Ascending aorta (tissue), 2 donors: ENCODE measurements at regions not wholly inside any gene's neighbourhood (a gene's known extent, or its start where the extent isn't known, plus 50 kb on each side); places are given as distances from the start of the nearest gene placed in this dataset.

Experiments used
- DNase-seq, 2 donors: peaks; one replicate each; pipeline ENCODE4 v3.0.0-alpha.2; 2019; ENCODE audit warnings: low spot score in 2 of 2
- H3K27ac ChIP-seq, 2 donors: fragments of 200-600 bp; sonication (generic); one replicate each; pipeline ENCODE4 v1.5.1; 2016 to 2017; ENCODE audit warnings: mild to moderate bottlenecking in 1 of 2
- H3K27me3 ChIP-seq: fragments of 200-600 bp; sonication (generic); one replicate; pipeline ENCODE4 v1.5.1; 2017
- H3K36me3 ChIP-seq, 2 donors: fragments of 200-600 bp; sonication (generic); one replicate each; pipeline ENCODE4 v1.5.1; 2016
- H3K4me1 ChIP-seq, 2 donors: fragments of 200-600 bp; sonication (generic); one replicate each; pipeline ENCODE4 v1.5.1; 2016 to 2017; ENCODE audit warnings: mild to moderate bottlenecking in 1 of 2
- H3K4me3 ChIP-seq, 2 donors: fragments of 200-600 bp; sonication (generic); one replicate each; pipeline ENCODE4 v1.5.1; 2016 to 2017; ENCODE audit warnings: mild to moderate bottlenecking in 1 of 2
- H3K9me3 ChIP-seq, 2 donors: fragments of 200-600 bp; sonication (generic); one replicate each; pipeline ENCODE4 v1.5.1; 2016
- intact Hi-C: fragments of 100-400 bp; cut with DNase I; formaldehyde crosslinking; loops from one replicate; pipeline ENCODE4 v1.15.1; 2023
- TF ChIP-seq, protein P1 (sequence below), 3 experiments: fragments of 200-600 bp in 2 of 3; fragments of 450-650 bp in 1 of 3; sonication (generic) in 2 of 3; IDR thresholded peaks; one replicate each; pipeline ENCODE4 v1.5.1; 2016 to 2019; ENCODE audit warnings: antibody characterized with exemption in 3 of 3, mild to moderate bottlenecking in 1 of 3, moderate library complexity in 1 of 3

DNA sequence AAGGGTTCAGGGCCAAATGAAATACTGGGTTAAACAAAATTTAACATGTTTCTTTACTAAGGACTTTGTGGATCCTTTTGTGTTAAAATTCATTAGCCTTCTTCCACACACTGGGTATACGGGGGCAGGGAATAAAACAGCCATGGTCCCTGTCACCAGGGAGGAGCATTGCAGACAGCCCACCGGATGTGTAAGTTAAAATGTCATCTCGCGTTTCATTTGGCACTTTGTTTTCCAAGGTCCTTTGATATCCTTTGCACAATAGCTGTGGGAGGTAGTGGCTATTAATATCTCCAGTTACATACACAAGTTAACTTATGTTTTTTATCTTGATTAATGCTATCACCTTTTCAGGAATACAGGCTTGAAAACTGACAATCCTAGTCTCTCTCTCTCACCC is 172.7 kb downstream of the BARHL2 start:
- Histone ChIP-seq H3K4me1 (no peaks in the 10 kb centered on the region), H3K4me3 (no peak overlapping the region), H3K27ac (no peak overlapping the region), H3K9me3 (no peaks in the 10 kb centered on the region), H3K27me3 (no peaks in the 10 kb centered on the region), H3K36me3 (no peaks in the 10 kb centered on the region)
- DNase-seq = no peak
- intact Hi-C loops = no loop called here
- TF ChIP-seq, protein P1, sequence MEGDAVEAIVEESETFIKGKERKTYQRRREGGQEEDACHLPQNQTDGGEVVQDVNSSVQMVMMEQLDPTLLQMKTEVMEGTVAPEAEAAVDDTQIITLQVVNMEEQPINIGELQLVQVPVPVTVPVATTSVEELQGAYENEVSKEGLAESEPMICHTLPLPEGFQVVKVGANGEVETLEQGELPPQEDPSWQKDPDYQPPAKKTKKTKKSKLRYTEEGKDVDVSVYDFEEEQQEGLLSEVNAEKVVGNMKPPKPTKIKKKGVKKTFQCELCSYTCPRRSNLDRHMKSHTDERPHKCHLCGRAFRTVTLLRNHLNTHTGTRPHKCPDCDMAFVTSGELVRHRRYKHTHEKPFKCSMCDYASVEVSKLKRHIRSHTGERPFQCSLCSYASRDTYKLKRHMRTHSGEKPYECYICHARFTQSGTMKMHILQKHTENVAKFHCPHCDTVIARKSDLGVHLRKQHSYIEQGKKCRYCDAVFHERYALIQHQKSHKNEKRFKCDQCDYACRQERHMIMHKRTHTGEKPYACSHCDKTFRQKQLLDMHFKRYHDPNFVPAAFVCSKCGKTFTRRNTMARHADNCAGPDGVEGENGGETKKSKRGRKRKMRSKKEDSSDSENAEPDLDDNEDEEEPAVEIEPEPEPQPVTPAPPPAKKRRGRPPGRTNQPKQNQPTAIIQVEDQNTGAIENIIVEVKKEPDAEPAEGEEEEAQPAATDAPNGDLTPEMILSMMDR (IDR thresholded peaks at IDR 0.05) = no peak

DNA sequence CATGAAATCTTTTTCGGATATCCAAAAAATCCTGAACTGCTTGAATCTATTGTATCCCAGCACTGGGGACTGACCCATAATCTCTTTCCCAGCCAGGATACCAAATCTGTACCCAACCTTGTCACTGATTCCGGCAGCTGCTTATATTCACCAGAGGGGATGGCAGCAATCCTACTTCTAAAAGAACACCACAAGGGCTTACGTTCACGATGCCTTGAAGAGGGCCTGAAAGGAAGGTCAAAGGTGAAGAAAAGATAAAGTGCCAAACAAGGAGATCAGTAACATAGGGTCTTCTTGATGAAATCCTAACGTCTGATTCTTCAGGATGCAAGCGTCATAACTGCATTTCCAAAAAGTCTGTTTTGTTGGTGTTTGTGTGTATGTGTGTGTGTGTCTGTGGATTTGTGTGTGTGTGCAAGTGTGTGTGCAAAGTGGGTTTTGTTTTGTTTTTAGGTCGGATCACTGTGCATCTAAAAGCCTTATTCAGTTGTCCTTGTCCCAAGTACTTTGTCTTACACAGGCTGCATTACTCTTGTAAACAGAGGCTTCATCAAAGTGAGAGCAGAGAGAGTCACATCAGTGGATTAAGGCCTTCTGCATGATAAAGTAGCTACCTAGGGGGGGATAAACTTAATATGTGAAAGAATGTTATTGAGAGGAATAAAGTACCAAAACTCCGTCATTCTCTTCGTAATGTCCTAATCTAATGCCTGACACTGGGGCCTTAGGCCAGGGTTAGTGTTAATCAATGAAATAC is 179.3 kb downstream of the BARHL2 start:
- H3K27ac ChIP-seq = no peak overlapping the region
- DNase-seq = no peak
- TF ChIP-seq, protein P1 (IDR thresholded peaks at IDR 0.05) = no peak
- no peak overlapping the region for H3K4me3 ChIP-seq
- no peaks in the 10 kb centered on the region for H3K9me3 ChIP-seq
- no peaks in the 10 kb centered on the region for H3K4me1 ChIP-seq
- no peaks in the 10 kb centered on the region for H3K36me3 ChIP-seq
- no peaks in the 10 kb centered on the region for H3K27me3 ChIP-seq
- intact Hi-C loops = no loop called here

DNA sequence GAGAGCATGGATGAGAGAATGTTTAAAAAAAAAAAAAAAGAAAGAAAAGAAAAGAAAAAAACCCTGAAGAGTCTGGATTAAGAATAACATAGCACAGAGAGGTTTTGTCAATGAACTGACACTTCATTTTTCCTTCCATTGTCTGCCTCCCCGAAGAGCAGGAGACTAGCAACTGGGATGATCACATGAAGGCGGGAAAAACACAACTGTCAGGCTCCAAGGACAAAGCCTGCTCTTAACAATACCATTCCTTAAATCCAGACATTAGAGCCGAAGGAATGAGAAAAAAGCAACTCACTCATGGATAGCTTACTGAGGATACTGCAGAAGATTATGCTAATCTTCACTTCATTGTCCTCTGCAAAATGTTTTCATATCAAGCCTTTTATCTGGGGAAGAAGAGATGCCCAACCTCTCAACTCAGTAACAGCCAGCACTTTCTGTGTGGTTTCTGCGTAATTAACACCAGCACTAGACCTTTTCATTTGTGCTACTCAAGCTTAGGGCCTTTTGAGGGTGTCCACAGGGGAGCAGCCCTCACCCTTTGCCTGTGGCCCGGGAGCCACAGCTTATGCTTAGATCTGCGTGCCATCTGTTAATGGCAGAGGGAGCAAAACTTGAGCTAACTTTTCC is 182.3 kb downstream of the BARHL2 start:
- intact Hi-C loops = no loop called here
- no peak for DNase-seq
- no peaks in the 10 kb centered on the region for H3K9me3 ChIP-seq
- TF ChIP-seq, protein P1 (IDR thresholded peaks at IDR 0.05) = no peak
- no peaks in the 10 kb centered on the region for H3K4me1 ChIP-seq
- no peak overlapping the region for H3K27ac ChIP-seq
- no peaks in the 10 kb centered on the region for H3K36me3 ChIP-seq
- no peak overlapping the region for H3K4me3 ChIP-seq
- H3K27me3 ChIP-seq = no peaks in the 10 kb centered on the region

DNA sequence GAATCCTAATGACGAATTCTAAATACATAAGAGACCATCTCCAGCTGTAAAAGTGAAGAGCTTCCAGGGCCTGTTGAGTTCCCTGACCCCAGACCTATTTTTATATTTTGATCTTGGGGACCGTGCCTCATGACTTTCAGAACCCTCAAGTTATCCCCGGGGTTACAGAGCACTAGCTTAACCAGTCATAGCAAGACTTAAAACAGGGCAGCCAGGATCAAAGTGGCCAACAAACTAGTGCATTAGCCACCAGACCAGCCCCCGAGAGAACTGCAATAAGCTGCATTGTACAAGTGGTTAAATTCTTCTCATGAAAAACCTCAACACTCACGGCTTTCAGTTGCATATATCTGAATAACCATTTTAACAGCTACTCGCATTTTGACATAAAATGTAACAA is 183.0 kb downstream of the BARHL2 start:
- no peak for DNase-seq
- Histone ChIP-seq H3K4me1 (no peaks in the 10 kb centered on the region), H3K27ac (no peak overlapping the region), H3K27me3 (no peaks in the 10 kb centered on the region), H3K4me3 (no peak overlapping the region), H3K9me3 (no peaks in the 10 kb centered on the region), H3K36me3 (no peaks in the 10 kb centered on the region)
- intact Hi-C loops = no loop called here
- TF ChIP-seq, protein P1 (IDR thresholded peaks at IDR 0.05) = no peak

DNA sequence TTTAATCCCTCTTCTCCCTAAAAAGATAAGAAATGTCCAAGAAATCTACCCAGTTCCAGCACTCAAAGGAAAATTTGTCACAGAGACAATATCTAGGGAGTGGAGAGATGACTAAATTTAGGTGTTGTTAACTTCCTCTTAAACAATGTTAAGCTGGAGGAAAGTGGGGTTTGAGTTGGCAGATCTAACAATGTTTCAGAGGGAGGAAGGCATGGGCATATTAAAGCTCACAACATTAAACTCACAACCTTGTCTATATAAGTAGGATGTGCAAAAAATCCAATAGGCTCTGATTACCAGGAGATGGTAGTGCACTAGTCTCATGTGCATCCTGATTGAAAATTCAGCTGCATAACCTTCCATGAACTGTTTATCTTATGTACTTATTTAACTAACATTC is 190.1 kb downstream of the BARHL2 start:
- TF ChIP-seq, protein P1 (IDR thresholded peaks at IDR 0.05) = no peak
- DNase-seq = no peak
- Histone ChIP-seq H3K4me1 (no peaks in the 10 kb centered on the region), H3K4me3 (no peak overlapping the region), H3K9me3 (no peaks in the 10 kb centered on the region), H3K36me3 (no peaks in the 10 kb centered on the region), H3K27me3 (no peaks in the 10 kb centered on the region), H3K27ac (no peak overlapping the region)
- intact Hi-C loops = no loop called here
